ENCODE measurements at regions not wholly inside any gene's neighbourhood (a gene's known extent, or its start where the extent isn't known, plus 50 kb on each side); places are given as distances from the start of the nearest gene placed in this dataset.

GRCh38 chr3:76582632-76583378, 457.1 kb upstream of the ROBO2 start:
- DNase-seq (ENCODE audit: low read depth) = no peak

GRCh38 chr3:76585794-76586392, 454.0 kb upstream of the ROBO2 start:
- DNase-seq (ENCODE audit: low read depth) = no peak

GRCh38 chr3:76586471-76586870, 453.4 kb upstream of the ROBO2 start:
- DNase-seq (ENCODE audit: low read depth) = no peak

- no peak for DNase-seq (ENCODE audit: low read depth)
These were observed 429.7 kb upstream of the ROBO2 start for GRCh38 chr3:76610150-76610549.

GRCh38 chr3:76615719-76616118, 424.2 kb upstream of the ROBO2 start:
- no peak for DNase-seq (ENCODE audit: low read depth)

- peak; percentile 15 for DNase-seq (ENCODE audit: low read depth)
These were observed 415.7 kb upstream of the ROBO2 start for GRCh38 chr3:76624164-76624563.

- no peak for DNase-seq (ENCODE audit: low read depth)
These were observed 412.7 kb upstream of the ROBO2 start for GRCh38 chr3:76627236-76627635.

- no peak for DNase-seq (ENCODE audit: low read depth)
These were observed 408.6 kb upstream of the ROBO2 start for GRCh38 chr3:76631251-76631650.

- DNase-seq (ENCODE audit: low read depth) = no peak
These were observed 401.9 kb upstream of the ROBO2 start for GRCh38 chr3:76638006-76638405.

- DNase-seq (ENCODE audit: low read depth) = no peak
These were observed 396.1 kb upstream of the ROBO2 start for GRCh38 chr3:76643623-76644304.

- DNase-seq (ENCODE audit: low read depth) = no peak
These were observed 395.6 kb upstream of the ROBO2 start for GRCh38 chr3:76644305-76644675.

GRCh38 chr3:76645724-76646123, 394.2 kb upstream of the ROBO2 start:
- DNase-seq (ENCODE audit: low read depth) = no peak

GRCh38 chr3:76646921-76647562, 392.9 kb upstream of the ROBO2 start:
- peak; percentile 5 for DNase-seq (ENCODE audit: low read depth)

- DNase-seq (ENCODE audit: low read depth) = no peak
These were observed 388.1 kb upstream of the ROBO2 start for GRCh38 chr3:76651784-76652183.

GRCh38 chr3:76652524-76652923, 387.4 kb upstream of the ROBO2 start:
- DNase-seq (ENCODE audit: low read depth) = no peak

GRCh38 chr3:76653640-76654251, 386.2 kb upstream of the ROBO2 start:
- no peak for DNase-seq (ENCODE audit: low read depth)

- DNase-seq (ENCODE audit: low read depth) = no peak
These were observed 383.3 kb upstream of the ROBO2 start for GRCh38 chr3:76656531-76657070.

GRCh38 chr3:76657909-76658308, 382.0 kb upstream of the ROBO2 start:
- DNase-seq (ENCODE audit: low read depth) = no peak

- no peak for DNase-seq (ENCODE audit: low read depth)
These were observed 378.2 kb upstream of the ROBO2 start for GRCh38 chr3:76661527-76662250.

GRCh38 chr3:76664816-76665215, 375.1 kb upstream of the ROBO2 start:
- no peak for DNase-seq (ENCODE audit: low read depth)

- DNase-seq (ENCODE audit: low read depth) = no peak
These were observed 371.2 kb upstream of the ROBO2 start for GRCh38 chr3:76668653-76669052.
